GM23338 (cell line): ENCODE measurements at regions not wholly inside any gene's neighbourhood (a gene's known extent, or its start where the extent isn't known, plus 50 kb on each side); places are given as distances from the start of the nearest gene placed in this dataset.

ENCODE experiments used
- ATAC-seq: fragments of 200-7000 bp; cut with Tn5 transposase; 3 replicates; pipeline ENCODE4 v1.9.1; 2020
- DNase-seq: peaks from one replicate; pipeline ENCODE4 v3.0.0-alpha.2; 2015; ENCODE audit warnings: low spot score
- H2AFZ ChIP-seq: fragments of 200-600 bp; sonication (generic); 2 replicates; pipeline ENCODE4 v1.8.0; 2016; ENCODE audit warnings: antibody characterized with exemption, mild to moderate bottlenecking, moderate library complexity
- H3F3A ChIP-seq: fragments of 200-600 bp; sonication (generic); replicated peaks from 2 replicates; pipeline ENCODE4 v1.8.0; 2017; ENCODE audit warnings: antibody characterized with exemption, mixed run types, low read depth
- H3K27ac ChIP-seq: fragments of 200-600 bp; sonication (generic); 2 replicates; pipeline ENCODE4 v1.6.1; 2016; ENCODE audit warnings: low read depth
- H3K27me3 ChIP-seq: fragments of 200-600 bp; sonication (generic); 2 replicates; pipeline ENCODE4 v1.8.0; 2016; ENCODE audit warnings: mild to moderate bottlenecking, mixed run types, moderate library complexity; ENCODE audit not compliant: insufficient read depth
- H3K36me3 ChIP-seq: fragments of 200-600 bp; sonication (generic); 2 replicates; pipeline ENCODE4 v1.8.0; 2016; ENCODE audit warnings: mild to moderate bottlenecking; ENCODE audit not compliant: insufficient read depth
- H3K4me1 ChIP-seq: fragments of 200-600 bp; sonication (generic); 2 replicates; pipeline ENCODE4 v1.8.0; 2016; ENCODE audit warnings: mild to moderate bottlenecking, moderate library complexity; ENCODE audit not compliant: insufficient read depth
- H3K4me2 ChIP-seq: fragments of 200-600 bp; sonication (generic); 2 replicates; pipeline ENCODE4 v1.7.1; 2017; ENCODE audit warnings: mixed run types
- H3K4me3 ChIP-seq: fragments of 200-600 bp; sonication (generic); 2 replicates; pipeline ENCODE4 v1.6.1; 2016; ENCODE audit warnings: mixed run types
- H3K79me2 ChIP-seq: fragments of 200-600 bp; sonication (generic); replicated peaks from 2 replicates; pipeline ENCODE4 v1.8.0; 2017; ENCODE audit warnings: mild to moderate bottlenecking; ENCODE audit not compliant: insufficient read depth
- H3K9me2 ChIP-seq: fragments of 200-600 bp; sonication (generic); 2 replicates; pipeline ENCODE4 v1.8.0; 2017; ENCODE audit not compliant: insufficient read depth
- H4K20me1 ChIP-seq: fragments of 200-600 bp; sonication (generic); replicated peaks from 2 replicates; pipeline ENCODE4 v1.8.0; 2017; ENCODE audit warnings: mild to moderate bottlenecking; ENCODE audit not compliant: insufficient read depth
- H3K27ac Mint-ChIP-seq: 2 replicates; pipeline ENCODE4 v1.8.0; 2020; ENCODE audit warnings: inconsistent platforms, mild to moderate bottlenecking, moderate library complexity, mixed read lengths
- H3K27me3 Mint-ChIP-seq: 3 replicates; pipeline ENCODE4 v1.8.0; 2022; ENCODE audit warnings: low read depth, mild to moderate bottlenecking, moderate library complexity, mixed read lengths, inconsistent platforms; ENCODE audit not compliant: insufficient read depth, poor library complexity
- H3K36me3 Mint-ChIP-seq: 3 replicates; pipeline ENCODE4 v1.8.0; 2021; ENCODE audit warnings: low read depth, mild to moderate bottlenecking, inconsistent platforms, moderate library complexity, mixed read lengths
- H3K4me1 Mint-ChIP-seq: 3 replicates; pipeline ENCODE4 v1.8.0; 2020; ENCODE audit warnings: mild to moderate bottlenecking, inconsistent platforms, mixed read lengths
- H3K4me3 Mint-ChIP-seq: 3 replicates; pipeline ENCODE4 v1.8.0; 2021; ENCODE audit warnings: moderate library complexity, mild to moderate bottlenecking, inconsistent platforms, mixed read lengths
- H3K9me3 Mint-ChIP-seq: 3 replicates; pipeline ENCODE4 v1.8.0; 2020; ENCODE audit warnings: moderate library complexity, mild to moderate bottlenecking, inconsistent platforms, mixed read lengths
- CREB1 ChIP-seq: fragments of 250-450 bp; sonication (Bioruptor Pico); IDR thresholded peaks from 2 replicates; pipeline ENCODE4 v1.5.0; 2020; ENCODE audit warnings: low read depth, mild to moderate bottlenecking, moderate library complexity
- CTCF ChIP-seq, 2 experiments: fragments of 200-600 bp in 1 of 2; sonication (generic) in 1 of 2; conservative IDR thresholded peaks; 2 replicates each; pipeline versions ENCODE4 v1.5.1 to v1.6.1; 2016 to 2017; ENCODE audit warnings: antibody characterized with exemption in 2 of 2, low read depth in 2 of 2, mild to moderate bottlenecking in 2 of 2, moderate library complexity in 1 of 2
- ETS1 ChIP-seq: IDR thresholded peaks from 2 replicates; pipeline ENCODE4 v1.6.1; 2016; ENCODE audit warnings: antibody characterized with exemption
- EZH2 ChIP-seq: fragments of 200-600 bp; sonication (generic); IDR thresholded peaks from one replicate; pipeline ENCODE4 v1.8.0; 2017; ENCODE audit warnings: antibody characterized with exemption, mild to moderate bottlenecking, low read depth; ENCODE audit not compliant: unreplicated experiment
- EZH2phosphoT487 ChIP-seq: fragments of 200-600 bp; sonication (generic); IDR thresholded peaks from one replicate; pipeline ENCODE4 v1.8.1; 2018; ENCODE audit warnings: antibody characterized with exemption; ENCODE audit not compliant: unreplicated experiment
- JUNB ChIP-seq: IDR thresholded peaks from one replicate; pipeline ENCODE4 v1.6.1; 2016; ENCODE audit warnings: antibody characterized with exemption; ENCODE audit not compliant: unreplicated experiment
- NANOG ChIP-seq: IDR thresholded peaks from 2 replicates; pipeline ENCODE4 v1.6.1; 2016; ENCODE audit warnings: antibody characterized with exemption, borderline replicate concordance
- POLR2AphosphoS5 ChIP-seq: IDR thresholded peaks from 2 replicates; pipeline ENCODE4 v1.6.1; 2016; ENCODE audit warnings: antibody characterized with exemption, low read depth
- REST ChIP-seq: IDR thresholded peaks from one replicate; pipeline ENCODE4 v1.6.1; 2018; ENCODE audit warnings: antibody characterized with exemption; ENCODE audit not compliant: unreplicated experiment
- STAT1 ChIP-seq: IDR thresholded peaks from one replicate; pipeline ENCODE4 v1.6.1; 2016; ENCODE audit warnings: antibody characterized with exemption; ENCODE audit not compliant: unreplicated experiment
- ZNF114 ChIP-seq: fragments of 250-450 bp; sonication (Bioruptor Pico); IDR thresholded peaks from 2 replicates; pipeline ENCODE4 v1.5.0; 2020; ENCODE audit warnings: mild to moderate bottlenecking, moderate library complexity
- ZNF331 ChIP-seq: fragments of 250-450 bp; sonication (Bioruptor Pico); IDR thresholded peaks from 2 replicates; pipeline ENCODE4 v1.5.0; 2020; ENCODE audit warnings: low read depth, mild to moderate bottlenecking, moderate library complexity
- ZNF462 ChIP-seq: fragments of 250-450 bp; sonication (Bioruptor Pico); IDR thresholded peaks from 2 replicates; pipeline ENCODE4 v1.5.0; 2020; ENCODE audit warnings: mild to moderate bottlenecking, moderate library complexity

- ATAC-seq = no peak
- H3K27me3 Mint-ChIP-seq = no peaks in the 10 kb centered on the region
- no peaks in the 10 kb centered on the region for H3K36me3 Mint-ChIP-seq
Measured at GRCh38 chr4:180434131-180434895, 1808.9 kb upstream of the TENM3 start.

More at GRCh38 chr4:180434131-180434895, 1808.9 kb upstream of the TENM3 start:
- DNase-seq = no peak
- H3F3A ChIP-seq = no peaks in the 10 kb centered on the region
- no peaks in the 10 kb centered on the region for H3K27me3 ChIP-seq
- H3K4me3 Mint-ChIP-seq = no peak overlapping the region
- H3K79me2 ChIP-seq = no peaks in the 10 kb centered on the region
- no peak overlapping the region for H3K4me3 ChIP-seq
- H3K36me3 ChIP-seq = no peaks in the 10 kb centered on the region
- H3K27ac ChIP-seq = no peak overlapping the region
- TF ChIP-seq EZH2phosphoT487 (no peak), EZH2 (no peak), ETS1 (no peak), REST (no peak), NANOG (no peak), POLR2AphosphoS5 (no peak), CTCF (conservative IDR thresholded peaks at IDR 0.05; ENCODE audit: low read depth in 2 of 2) (no peak), ZNF462 (CRISPR knock-in tag) (no peak), CREB1 (no peak), JUNB (no peak), ZNF331 (CRISPR knock-in tag) (no peak), ZNF114 (CRISPR knock-in tag) (no peak), STAT1 (no peak)
- H4K20me1 ChIP-seq = no peaks in the 10 kb centered on the region
- H2AFZ ChIP-seq = no peak overlapping the region
- H3K4me2 ChIP-seq = 0 out of 2 replicates have a peak overlapping the region, but pooled peaks have one; percentile 52
- 0 out of 2 replicates have a peak overlapping the region, but pooled peaks have one; percentile 23 for H3K27ac Mint-ChIP-seq
- H3K9me2 ChIP-seq = no peaks in the 10 kb centered on the region
- peaks cover 3% of the 10 kb centered on the region; the same call in 2 of the 3 replicates for H3K4me1 Mint-ChIP-seq
- H3K9me3 Mint-ChIP-seq = no peaks in the 10 kb centered on the region
- H3K4me1 ChIP-seq = peaks cover 17% of the 10 kb centered on the region
